Uterus (tissue), 3 donors: ENCODE measurements at regions not wholly inside any gene's neighbourhood (a gene's known extent, or its start where the extent isn't known, plus 50 kb on each side); places are given as distances from the start of the nearest gene placed in this dataset.

Experiments used
- DNase-seq, 2 donors: peaks; one replicate each; pipeline ENCODE4 v3.0.0-alpha.2; 2019 to 2020
- H3K27ac ChIP-seq, 2 donors: fragments of 200-600 bp; sonication (generic); 1 replicate in 1 of 2; 2 replicates in 1 of 2; pipeline ENCODE4 v1.5.1; 2016 to 2018
- H3K27me3 ChIP-seq, 2 donors: fragments of 200-600 bp; sonication (generic); one replicate each; pipeline ENCODE4 v1.5.1; 2018 to 2019; ENCODE audit warnings: control low read depth in 1 of 2
- H3K36me3 ChIP-seq, 2 donors: fragments of 200-600 bp; sonication (generic); one replicate each; pipeline ENCODE4 v1.5.1; 2019; ENCODE audit warnings: control low read depth in 1 of 2
- H3K4me1 ChIP-seq, 2 donors: fragments of 200-600 bp; sonication (generic); one replicate each; pipeline ENCODE4 v1.5.1; 2018 to 2019; ENCODE audit warnings: control low read depth in 1 of 2
- H3K4me3 ChIP-seq, 2 donors: fragments of 200-600 bp; sonication (generic); 1 replicate in 1 of 2; 2 replicates in 1 of 2; pipeline ENCODE4 v1.5.1; 2018 to 2019; ENCODE audit warnings: mild to moderate bottlenecking in 1 of 2
- H3K9me3 ChIP-seq, 2 donors: fragments of 200-600 bp; sonication (generic); one replicate each; pipeline ENCODE4 v1.5.1; 2019; ENCODE audit warnings: control low read depth in 1 of 2
- POLR2A ChIP-seq, 2 donors: fragments of 450-650 bp; IDR thresholded peaks; one replicate each; pipeline ENCODE4 v1.6.1; 2016; ENCODE audit warnings: antibody characterized with exemption in 2 of 2, mild to moderate bottlenecking in 1 of 2, moderate library complexity in 1 of 2
- intact Hi-C: fragments of 100-400 bp; cut with DNase I; formaldehyde crosslinking; loops from one replicate; pipeline ENCODE4 v1.15.1; 2023; ENCODE audit warnings: low total_unique reads
- TF ChIP-seq, protein P1 (sequence below), 4 experiments: fragments of 200-600 bp in 2 of 4; fragments of 450-650 bp in 2 of 4; sonication (generic) in 2 of 4; IDR thresholded peaks; one replicate each; pipeline ENCODE4 v1.5.1; 2016 to 2019; ENCODE audit warnings: antibody characterized with exemption in 4 of 4, mild to moderate bottlenecking in 2 of 4, moderate library complexity in 1 of 4
- donor health status: DM: yes; HTN: yes; CAD: no.

DNA sequence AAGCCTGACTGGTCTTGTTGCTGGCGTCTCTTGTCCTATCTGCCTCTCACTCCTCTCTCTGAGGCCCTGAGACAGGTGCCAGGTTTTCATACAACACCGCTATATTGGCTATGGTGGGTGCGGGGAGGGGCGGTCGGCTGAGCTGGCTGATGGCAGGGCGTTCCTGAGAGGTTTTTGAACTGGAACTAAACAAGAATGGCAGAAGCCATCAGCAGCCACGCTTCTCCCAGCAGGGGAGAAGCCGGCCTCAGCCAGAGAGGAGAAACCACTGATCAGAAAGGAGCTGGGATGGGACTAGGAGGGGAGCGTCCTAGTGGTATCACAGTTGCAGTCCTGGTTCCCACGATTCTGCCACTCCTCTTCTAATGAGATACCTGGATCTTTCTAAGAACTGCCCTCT, 89.9 kb upstream of the PRR23E start:
- no peaks in the 10 kb centered on the region for H3K36me3 ChIP-seq
- intact Hi-C loops = no loop called here
- TF ChIP-seq POLR2A (IDR thresholded peaks at IDR 0.05) = no peak
- TF ChIP-seq, protein P1, sequence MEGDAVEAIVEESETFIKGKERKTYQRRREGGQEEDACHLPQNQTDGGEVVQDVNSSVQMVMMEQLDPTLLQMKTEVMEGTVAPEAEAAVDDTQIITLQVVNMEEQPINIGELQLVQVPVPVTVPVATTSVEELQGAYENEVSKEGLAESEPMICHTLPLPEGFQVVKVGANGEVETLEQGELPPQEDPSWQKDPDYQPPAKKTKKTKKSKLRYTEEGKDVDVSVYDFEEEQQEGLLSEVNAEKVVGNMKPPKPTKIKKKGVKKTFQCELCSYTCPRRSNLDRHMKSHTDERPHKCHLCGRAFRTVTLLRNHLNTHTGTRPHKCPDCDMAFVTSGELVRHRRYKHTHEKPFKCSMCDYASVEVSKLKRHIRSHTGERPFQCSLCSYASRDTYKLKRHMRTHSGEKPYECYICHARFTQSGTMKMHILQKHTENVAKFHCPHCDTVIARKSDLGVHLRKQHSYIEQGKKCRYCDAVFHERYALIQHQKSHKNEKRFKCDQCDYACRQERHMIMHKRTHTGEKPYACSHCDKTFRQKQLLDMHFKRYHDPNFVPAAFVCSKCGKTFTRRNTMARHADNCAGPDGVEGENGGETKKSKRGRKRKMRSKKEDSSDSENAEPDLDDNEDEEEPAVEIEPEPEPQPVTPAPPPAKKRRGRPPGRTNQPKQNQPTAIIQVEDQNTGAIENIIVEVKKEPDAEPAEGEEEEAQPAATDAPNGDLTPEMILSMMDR (IDR thresholded peaks at IDR 0.05) = no peak

DNA sequence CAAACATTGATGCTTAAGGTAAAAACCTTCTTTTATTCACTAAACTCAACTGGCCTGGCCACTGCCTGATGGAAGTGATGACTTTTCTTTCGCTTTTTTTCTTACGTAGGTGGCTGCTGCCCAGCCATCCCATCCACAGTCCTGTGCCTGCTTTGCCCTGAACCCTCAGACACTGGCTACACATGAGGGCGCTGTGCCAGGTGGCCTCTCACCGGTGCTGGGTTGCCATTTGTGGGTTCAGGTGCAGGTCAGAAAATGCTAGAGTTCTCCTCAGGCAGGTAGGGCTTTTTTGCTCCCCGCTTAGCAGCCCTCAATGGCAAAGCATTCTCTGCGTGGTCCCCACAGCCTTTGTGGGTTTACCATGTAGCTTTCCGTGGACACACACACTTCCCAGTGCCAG, 88.3 kb upstream of the PRR23E start:
- Histone ChIP-seq H3K4me3 (no peak overlapping the region), H3K27me3 (no peaks in the 10 kb centered on the region), H3K9me3 (no peaks in the 10 kb centered on the region), H3K36me3 (no peaks in the 10 kb centered on the region), H3K4me1 (no peaks in the 10 kb centered on the region), H3K27ac (no peak overlapping the region)
- TF ChIP-seq POLR2A (IDR thresholded peaks at IDR 0.05) = no peak
- TF ChIP-seq, protein P1 (IDR thresholded peaks at IDR 0.05) = no peak
- no peak for DNase-seq
- intact Hi-C loops = no loop called here

More for the DNA sequence above, 89.9 kb upstream of the PRR23E start:
- no peaks in the 10 kb centered on the region for H3K4me1 ChIP-seq
- no peaks in the 10 kb centered on the region for H3K27me3 ChIP-seq
- H3K9me3 ChIP-seq = no peaks in the 10 kb centered on the region
- H3K27ac ChIP-seq = no peak overlapping the region
- H3K4me3 ChIP-seq = no peak overlapping the region
- DNase-seq = no peak

DNA sequence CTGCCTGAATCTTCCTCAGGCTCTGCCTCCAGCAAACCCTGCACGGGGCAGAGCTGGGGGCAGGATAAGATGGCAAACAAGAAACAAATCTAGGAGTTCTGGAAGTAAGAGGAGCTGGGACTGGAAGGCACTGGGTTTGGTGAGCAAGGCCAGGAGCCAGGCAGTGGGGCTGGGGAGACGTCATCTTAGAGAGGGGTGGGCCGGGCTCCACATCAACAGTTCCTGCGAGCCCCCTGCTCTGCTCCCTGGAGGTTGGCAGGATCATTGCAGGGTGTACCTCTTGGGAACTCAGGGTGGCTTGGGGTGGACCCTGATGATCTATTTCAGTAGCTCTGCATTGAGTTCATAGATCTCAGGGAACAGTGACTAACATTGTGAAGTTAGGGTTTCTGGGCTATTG, 87.3 kb upstream of the PRR23E start:
- no peak overlapping the region for H3K27ac ChIP-seq
- no peak for DNase-seq
- TF ChIP-seq, protein P1 (IDR thresholded peaks at IDR 0.05) = no peak
- no peak for TF ChIP-seq POLR2A (IDR thresholded peaks at IDR 0.05)
- no peaks in the 10 kb centered on the region for H3K4me1 ChIP-seq
- H3K36me3 ChIP-seq = no peaks in the 10 kb centered on the region
- no peak overlapping the region for H3K4me3 ChIP-seq
- intact Hi-C loops = no loop called here
- no peaks in the 10 kb centered on the region for H3K9me3 ChIP-seq
- H3K27me3 ChIP-seq = no peaks in the 10 kb centered on the region

DNA sequence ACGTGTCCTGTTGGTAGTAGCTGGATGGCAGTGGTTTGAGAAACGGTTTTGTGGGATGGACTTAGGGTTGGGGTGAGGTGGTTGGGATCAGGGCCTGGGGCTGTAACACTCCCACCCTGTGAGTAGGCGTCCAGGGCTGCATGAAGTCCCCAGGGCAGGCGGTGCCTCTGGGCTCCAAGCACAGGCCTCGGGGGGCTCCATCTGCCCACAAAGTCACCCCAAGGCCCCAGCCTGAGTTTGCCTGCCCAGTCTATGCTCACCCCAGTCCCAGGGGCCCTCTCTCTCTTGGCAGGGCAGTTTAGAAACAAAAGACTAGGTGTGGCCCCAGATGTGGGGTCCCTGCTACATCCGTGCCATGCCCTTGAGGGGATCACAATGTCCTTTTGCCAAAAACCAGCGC, 86.9 kb upstream of the PRR23E start:
- intact Hi-C loops = no loop called here
- no peaks in the 10 kb centered on the region for H3K9me3 ChIP-seq
- H3K27me3 ChIP-seq = no peaks in the 10 kb centered on the region
- no peaks in the 10 kb centered on the region for H3K36me3 ChIP-seq
- TF ChIP-seq, protein P1 (IDR thresholded peaks at IDR 0.05) = no peak
- no peak for TF ChIP-seq POLR2A (IDR thresholded peaks at IDR 0.05)
- no peak overlapping the region for H3K27ac ChIP-seq
- H3K4me1 ChIP-seq = no peaks in the 10 kb centered on the region
- no peak for DNase-seq
- no peak overlapping the region for H3K4me3 ChIP-seq

DNA sequence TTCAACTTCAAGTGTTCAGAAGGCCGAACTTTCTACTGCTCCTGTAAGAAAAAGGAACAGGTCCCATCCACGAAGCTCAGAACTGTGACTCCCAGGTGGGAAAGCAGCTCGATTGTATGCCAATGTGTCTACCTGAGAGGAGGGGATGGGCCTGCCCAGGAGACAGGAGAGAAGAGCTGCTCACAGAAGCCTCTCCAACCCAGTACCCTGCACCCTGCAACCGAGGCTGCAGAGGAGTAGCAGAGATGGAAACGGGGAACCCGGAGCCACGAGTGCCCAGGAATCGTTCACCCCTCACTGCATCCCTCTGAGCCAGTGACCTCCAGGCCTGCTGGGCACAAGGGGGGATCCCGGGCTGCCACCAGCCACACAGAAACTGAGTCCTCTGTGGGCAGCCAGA, 86.5 kb upstream of the PRR23E start:
- Histone ChIP-seq H3K27ac (no peak overlapping the region), H3K4me3 (no peak overlapping the region), H3K4me1 (no peaks in the 10 kb centered on the region), H3K9me3 (no peaks in the 10 kb centered on the region), H3K27me3 (no peaks in the 10 kb centered on the region), H3K36me3 (no peaks in the 10 kb centered on the region)
- no peak for DNase-seq
- TF ChIP-seq, protein P1 (IDR thresholded peaks at IDR 0.05) = no peak
- TF ChIP-seq POLR2A (IDR thresholded peaks at IDR 0.05) = no peak
- intact Hi-C loops = no loop called here
